Esophagus muscularis mucosa (tissue), 3 donors: ENCODE measurements at regions not wholly inside any gene's neighbourhood (a gene's known extent, or its start where the extent isn't known, plus 50 kb on each side); places are given as distances from the start of the nearest gene placed in this dataset.

Experiments used
- POLR2A ChIP-seq: fragments of 450-650 bp; IDR thresholded peaks from one replicate; pipeline ENCODE4 v1.6.1; 2017; ENCODE audit warnings: antibody characterized with exemption, moderate library complexity, mild to moderate bottlenecking, low read depth
- TF ChIP-seq, protein P1 (sequence below), 3 experiments: fragments of 200-600 bp in 2 of 3; fragments of 450-650 bp in 1 of 3; sonication (generic) in 2 of 3; IDR thresholded peaks; one replicate each; pipeline ENCODE4 v1.5.1; 2017 to 2019; ENCODE audit warnings: antibody characterized with exemption in 3 of 3, mild to moderate bottlenecking in 2 of 3, moderate library complexity in 1 of 3

DNA sequence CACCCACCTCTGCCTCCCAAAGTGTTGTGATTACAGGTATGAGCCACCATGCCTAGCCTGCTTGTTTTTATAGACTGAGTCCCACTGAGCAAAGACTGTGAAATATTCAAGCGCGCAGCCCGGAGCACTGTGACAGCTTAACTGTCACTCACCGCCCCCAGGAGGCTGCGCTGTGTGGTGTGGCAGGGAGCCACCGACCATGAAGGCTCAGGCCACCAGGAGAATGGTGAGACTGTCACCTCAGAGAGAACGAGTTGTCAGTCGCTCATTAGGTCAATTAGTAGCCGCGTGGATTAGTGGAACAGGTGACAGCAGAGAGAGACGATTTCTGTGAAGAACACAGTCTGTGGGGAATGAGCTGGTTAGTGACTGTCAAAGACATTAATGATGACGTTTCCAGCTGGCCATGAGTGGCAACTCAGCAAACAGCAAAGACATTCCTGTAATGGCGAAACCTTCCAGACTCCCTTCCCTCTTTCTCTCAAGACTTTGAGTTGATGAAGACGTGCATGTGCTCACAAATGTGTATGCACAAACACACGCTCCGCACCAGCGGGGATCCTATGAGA, 64.5 kb downstream of the CYCS start:
- TF ChIP-seq, protein P1, sequence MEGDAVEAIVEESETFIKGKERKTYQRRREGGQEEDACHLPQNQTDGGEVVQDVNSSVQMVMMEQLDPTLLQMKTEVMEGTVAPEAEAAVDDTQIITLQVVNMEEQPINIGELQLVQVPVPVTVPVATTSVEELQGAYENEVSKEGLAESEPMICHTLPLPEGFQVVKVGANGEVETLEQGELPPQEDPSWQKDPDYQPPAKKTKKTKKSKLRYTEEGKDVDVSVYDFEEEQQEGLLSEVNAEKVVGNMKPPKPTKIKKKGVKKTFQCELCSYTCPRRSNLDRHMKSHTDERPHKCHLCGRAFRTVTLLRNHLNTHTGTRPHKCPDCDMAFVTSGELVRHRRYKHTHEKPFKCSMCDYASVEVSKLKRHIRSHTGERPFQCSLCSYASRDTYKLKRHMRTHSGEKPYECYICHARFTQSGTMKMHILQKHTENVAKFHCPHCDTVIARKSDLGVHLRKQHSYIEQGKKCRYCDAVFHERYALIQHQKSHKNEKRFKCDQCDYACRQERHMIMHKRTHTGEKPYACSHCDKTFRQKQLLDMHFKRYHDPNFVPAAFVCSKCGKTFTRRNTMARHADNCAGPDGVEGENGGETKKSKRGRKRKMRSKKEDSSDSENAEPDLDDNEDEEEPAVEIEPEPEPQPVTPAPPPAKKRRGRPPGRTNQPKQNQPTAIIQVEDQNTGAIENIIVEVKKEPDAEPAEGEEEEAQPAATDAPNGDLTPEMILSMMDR (IDR thresholded peaks at IDR 0.05): no peak
- no peak for TF ChIP-seq POLR2A
